Large intestine (tissue), 3 donors: ENCODE measurements at regions not wholly inside any gene's neighbourhood (a gene's known extent, or its start where the extent isn't known, plus 50 kb on each side); places are given as distances from the start of the nearest gene placed in this dataset.
"Not testable (repeated sequence)": the region's sequence is repeated elsewhere in the genome, so short reads cannot be mapped to it uniquely, and the experiment has no call there.

Source experiments
- DNase-seq, 2 donors: peaks; one replicate each; pipeline versions ENCODE4 v3.0.0 to v3.0.0-alpha.2; 2013
- H3K27ac ChIP-seq: one replicate; pipeline ENCODE4 v1.5.1; 2013; ENCODE audit warnings: low read length
- H3K27me3 ChIP-seq: 2 replicates; pipeline ENCODE4 v1.6.1; 2013; ENCODE audit warnings: low read length; ENCODE audit not compliant: control insufficient read depth, insufficient read depth
- H3K36me3 ChIP-seq: 2 replicates; pipeline ENCODE4 v1.6.1; 2013; ENCODE audit warnings: low read length; ENCODE audit not compliant: control insufficient read depth, insufficient read depth
- H3K4me1 ChIP-seq: one replicate; pipeline ENCODE4 v1.6.1; 2013; ENCODE audit warnings: low read length; ENCODE audit not compliant: control insufficient read depth, insufficient read depth
- H3K4me3 ChIP-seq: one replicate; pipeline ENCODE4 v1.5.1; 2013; ENCODE audit warnings: low read length
- H3K9me3 ChIP-seq: one replicate; pipeline ENCODE4 v1.6.1; 2013; ENCODE audit warnings: mild to moderate bottlenecking, low read depth, low read length, moderate library complexity; ENCODE audit not compliant: control insufficient read depth
- WGBS: methylation state at CpG from one replicate; pipeline ENCODE4 v1.1.5; 2013; ENCODE audit warnings: low lambda C conversion rate; ENCODE audit not compliant: insufficient coverage; 5-methylcytosine and 5-hydroxymethylcytosine counted together

GRCh38 chr3:101142160-101142559 lies 148.9 kb upstream of the ABI3BP start:
- no peak for DNase-seq

DNA sequence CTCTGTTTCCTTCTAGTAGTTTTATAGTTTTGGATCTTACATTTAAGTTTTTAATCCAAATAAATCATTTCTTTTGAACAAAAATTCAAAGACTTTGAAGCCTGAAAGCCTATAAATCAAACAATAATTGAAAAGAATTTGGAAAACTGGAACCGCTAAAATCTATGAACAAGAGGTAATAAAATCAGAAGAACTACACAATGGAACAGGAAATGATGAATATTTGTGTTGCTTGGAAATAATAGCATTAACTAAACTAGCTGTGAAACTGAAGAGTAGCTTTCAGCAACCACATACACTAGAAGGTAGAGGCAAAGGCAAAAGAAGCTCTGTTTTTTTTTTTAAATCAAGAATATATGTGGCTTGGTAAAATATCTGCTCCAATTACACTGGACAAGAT lies 147.9 kb upstream of the ABI3BP start:
- peaks cover 8% of the 10 kb centered on the region for H3K4me1 ChIP-seq
- H3K27ac ChIP-seq: no peak overlapping the region
- H3K27me3 ChIP-seq: no peaks in the 10 kb centered on the region
- H3K4me3 ChIP-seq: no peak overlapping the region
- H3K9me3 ChIP-seq: no peaks in the 10 kb centered on the region
- 100% methylated on average over 1 of the region's 1 CpG for WGBS
- H3K36me3 ChIP-seq: no peaks in the 10 kb centered on the region
- DNase-seq: no peak

More at GRCh38 chr3:101142160-101142559, 148.9 kb upstream of the ABI3BP start:
- Histone ChIP-seq H3K27me3 (no peaks in the 10 kb centered on the region), H3K4me1 (peaks cover 8% of the 10 kb centered on the region), H3K36me3 (no peaks in the 10 kb centered on the region), H3K4me3 (no peak overlapping the region), H3K9me3 (no peaks in the 10 kb centered on the region), H3K27ac (no peak overlapping the region)
- WGBS: 17% methylated on average over 1 of the region's 2 CpGs

DNA sequence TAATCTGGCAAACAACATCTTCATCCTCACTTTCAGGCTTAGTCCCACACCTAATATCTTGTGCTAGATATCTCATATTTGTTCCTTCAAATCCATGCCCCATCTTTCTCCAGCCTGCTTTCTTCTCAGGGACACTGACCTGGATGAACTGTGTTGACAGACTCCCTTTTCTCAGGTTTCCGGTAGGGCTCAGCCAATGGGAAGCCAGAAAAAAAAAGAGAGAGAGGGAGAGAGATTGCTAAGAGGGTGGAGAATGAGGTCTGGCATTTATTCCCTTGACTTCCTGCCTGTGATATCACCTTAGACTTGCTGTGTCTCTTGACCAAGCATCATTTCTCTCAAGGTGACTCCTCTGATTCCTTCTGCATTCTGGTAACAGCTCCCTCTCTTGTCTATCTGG lies 145.6 kb upstream of the ABI3BP start:
- H3K36me3 ChIP-seq: no peaks in the 10 kb centered on the region
- no peak overlapping the region for H3K4me3 ChIP-seq
- H3K27ac ChIP-seq: no peak overlapping the region
- DNase-seq: no peak
- no peaks in the 10 kb centered on the region for H3K27me3 ChIP-seq
- peaks cover 1% of the 10 kb centered on the region for H3K4me1 ChIP-seq
- no CpG with 5 or more reads among the region's 1 CpG for WGBS
- no peaks in the 10 kb centered on the region for H3K9me3 ChIP-seq

GRCh38 chr3:101134331-101134730 lies 141.1 kb upstream of the ABI3BP start:
- no peak overlapping the region for H3K27ac ChIP-seq
- no peak for DNase-seq
- no peak overlapping the region for H3K4me3 ChIP-seq
- no peaks in the 10 kb centered on the region for H3K9me3 ChIP-seq
- WGBS: 80% methylated on average over 1 of the region's 7 CpGs
- H3K27me3 ChIP-seq: no peaks in the 10 kb centered on the region
- no peaks in the 10 kb centered on the region for H3K4me1 ChIP-seq
- no peaks in the 10 kb centered on the region for H3K36me3 ChIP-seq

- H3K36me3 ChIP-seq: no peaks in the 10 kb centered on the region
- H3K27ac ChIP-seq: no peak overlapping the region
- no peak overlapping the region for H3K4me3 ChIP-seq
- WGBS: no CpG with 5 or more reads among the region's 1 CpG
- H3K9me3 ChIP-seq: no peaks in the 10 kb centered on the region
- DNase-seq: no peak
- no peaks in the 10 kb centered on the region for H3K4me1 ChIP-seq
- no peaks in the 10 kb centered on the region for H3K27me3 ChIP-seq
Observed at GRCh38 chr3:101133652-101134051, 140.4 kb upstream of the ABI3BP start.

DNA sequence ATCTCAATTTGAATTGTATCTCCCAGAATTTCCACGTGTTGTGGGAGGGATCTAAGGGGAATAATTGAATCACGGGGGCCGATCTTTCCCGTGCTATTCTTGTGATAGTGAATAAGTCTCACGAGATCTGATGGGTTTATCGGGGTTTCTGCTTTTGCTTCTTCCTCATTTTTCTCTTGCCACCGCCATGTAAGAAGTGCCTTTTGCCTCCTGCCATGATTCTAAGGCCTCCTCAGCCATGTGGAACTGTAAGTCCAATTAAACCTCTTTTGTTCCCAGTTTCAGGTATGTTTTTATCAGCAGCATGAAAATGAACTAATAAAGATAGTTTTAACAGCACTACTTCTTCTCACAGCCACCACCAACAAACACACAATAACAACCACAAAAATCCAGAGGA lies 140.0 kb upstream of the ABI3BP start:
- H3K27ac ChIP-seq, H3K9me3 ChIP-seq, DNase-seq, H3K4me1 ChIP-seq, H3K27me3 ChIP-seq, H3K4me3 ChIP-seq, H3K36me3 ChIP-seq: not testable (repeated sequence)
- 100% methylated on average over 1 of the region's 7 CpGs for WGBS

DNA sequence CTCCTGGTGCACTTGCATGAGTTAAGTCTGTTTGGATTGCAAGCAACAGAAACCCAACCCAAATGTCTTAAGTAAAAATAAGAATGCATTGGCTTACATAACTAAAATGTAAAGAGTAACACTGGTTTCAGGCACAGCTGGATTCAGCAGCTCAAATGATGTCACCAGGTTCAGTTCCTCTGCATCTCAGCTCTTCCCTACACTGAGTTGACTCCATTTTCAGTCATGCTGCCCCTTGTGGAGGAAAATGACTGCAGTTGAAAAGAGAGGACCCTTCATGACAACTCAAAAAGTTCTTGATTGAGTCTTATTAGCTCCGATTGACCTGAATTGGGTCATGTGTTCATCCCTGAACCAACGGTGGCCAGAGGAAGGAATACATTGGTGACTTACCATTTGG lies 138.5 kb upstream of the ABI3BP start:
- Histone ChIP-seq H3K27me3 (no peaks in the 10 kb centered on the region), H3K36me3 (no peaks in the 10 kb centered on the region), H3K4me3 (no peak overlapping the region), H3K27ac (no peak overlapping the region), H3K4me1 (no peaks in the 10 kb centered on the region), H3K9me3 (no peaks in the 10 kb centered on the region)
- no CpG with 5 or more reads among the region's 2 CpGs for WGBS
- DNase-seq: no peak

DNA sequence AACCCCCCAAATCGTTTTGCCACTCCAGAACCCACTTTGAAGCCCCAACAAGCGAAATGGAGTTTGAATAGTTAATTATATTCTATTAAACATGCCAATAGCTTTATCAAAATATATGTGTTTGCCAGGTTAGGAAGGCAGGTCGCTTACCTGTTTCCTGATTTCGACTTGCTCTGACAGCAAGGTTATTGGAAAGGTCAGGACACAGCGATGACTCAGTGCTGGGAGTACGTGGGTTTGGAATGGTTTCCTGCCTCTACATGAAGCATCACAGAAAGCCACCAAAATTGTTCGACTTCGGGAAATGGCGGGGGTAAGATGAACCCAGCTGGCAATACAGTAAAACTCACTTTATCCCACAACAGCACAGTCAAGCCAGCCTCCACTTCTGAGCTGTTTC lies 135.6 kb upstream of the ABI3BP start:
- Histone ChIP-seq H3K27me3 (no peaks in the 10 kb centered on the region), H3K4me1 (no peaks in the 10 kb centered on the region), H3K9me3 (no peaks in the 10 kb centered on the region), H3K4me3 (no peak overlapping the region), H3K27ac (no peak overlapping the region), H3K36me3 (no peaks in the 10 kb centered on the region)
- WGBS: no CpG with 5 or more reads among the region's 9 CpGs
- no peak for DNase-seq

DNA sequence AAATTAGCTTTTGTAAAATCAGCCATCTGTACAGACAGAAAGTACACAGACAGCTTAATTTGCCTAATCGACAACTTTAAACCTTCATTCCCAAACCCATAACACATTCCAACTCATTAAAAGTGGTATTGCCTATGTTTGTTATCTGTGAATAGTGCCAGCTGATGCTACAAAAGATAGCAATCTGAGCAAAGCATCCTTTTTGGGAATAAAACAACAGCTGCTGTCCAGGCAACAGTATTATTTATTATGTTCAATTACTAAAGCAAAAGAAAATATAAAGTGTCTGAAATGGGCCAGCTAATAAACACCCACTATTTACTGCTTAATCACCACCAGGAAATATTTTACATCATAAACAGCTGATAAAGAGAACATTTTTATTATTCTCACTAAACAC lies 134.8 kb upstream of the ABI3BP start:
- no peak overlapping the region for H3K27ac ChIP-seq
- no CpG with 5 or more reads among the region's 1 CpG for WGBS
- H3K27me3 ChIP-seq: no peaks in the 10 kb centered on the region
- H3K4me3 ChIP-seq: no peak overlapping the region
- H3K4me1 ChIP-seq: peaks cover 6% of the 10 kb centered on the region
- no peaks in the 10 kb centered on the region for H3K36me3 ChIP-seq
- no peaks in the 10 kb centered on the region for H3K9me3 ChIP-seq
- DNase-seq: no peak

DNA sequence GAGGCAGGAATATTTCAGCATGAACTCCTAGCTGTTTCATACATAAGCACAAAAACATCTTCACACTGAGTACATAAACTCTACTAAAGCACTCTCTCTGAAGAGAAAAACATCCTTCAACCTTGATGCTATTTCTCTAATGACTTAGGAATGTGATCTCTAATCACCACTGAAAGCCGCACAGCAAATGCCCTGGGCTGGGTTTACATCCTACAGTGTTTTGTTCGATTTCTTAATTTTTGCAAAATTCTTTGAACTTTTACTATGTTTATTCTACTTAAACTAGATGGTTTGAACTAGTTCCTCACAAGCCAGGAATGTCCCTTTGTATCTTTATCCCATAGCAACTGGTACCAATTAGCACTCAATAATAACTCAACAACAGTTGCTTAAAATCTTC lies 130.9 kb upstream of the ABI3BP start:
- Histone ChIP-seq H3K27me3 (no peaks in the 10 kb centered on the region), H3K4me3 (no peak overlapping the region), H3K9me3 (no peaks in the 10 kb centered on the region), H3K4me1 (peaks cover 7% of the 10 kb centered on the region), H3K36me3 (no peaks in the 10 kb centered on the region), H3K27ac (no peak overlapping the region)
- DNase-seq: no peak
- WGBS: 43% methylated on average over 1 of the region's 2 CpGs

DNA sequence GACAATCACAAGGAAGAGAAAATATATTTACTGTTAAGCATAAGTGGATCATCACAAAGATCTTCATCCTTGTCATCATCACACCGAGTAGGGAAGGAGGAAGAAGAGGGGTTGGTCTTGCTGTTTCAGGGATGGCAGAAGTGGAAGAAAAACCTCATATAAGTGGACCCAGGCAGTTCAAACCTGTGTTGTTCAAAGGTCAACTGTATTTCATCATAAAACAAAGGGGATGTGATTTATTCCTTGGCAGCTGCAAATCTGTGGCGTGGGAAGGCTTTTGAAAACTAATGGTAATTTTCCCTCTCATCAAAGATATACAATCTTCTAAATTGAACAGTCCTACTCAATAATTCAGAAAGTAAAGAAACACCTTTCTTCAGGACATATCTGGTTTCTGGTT lies 129.9 kb upstream of the ABI3BP start:
- H3K4me3 ChIP-seq: no peak overlapping the region
- 33% methylated on average over 2 of the region's 2 CpGs for WGBS
- no peaks in the 10 kb centered on the region for H3K9me3 ChIP-seq
- H3K4me1 ChIP-seq: peaks cover 7% of the 10 kb centered on the region
- no peaks in the 10 kb centered on the region for H3K36me3 ChIP-seq
- no peaks in the 10 kb centered on the region for H3K27me3 ChIP-seq
- H3K27ac ChIP-seq: peak overlapping the region; percentile 6
- peak; percentile 26 to 64 for DNase-seq
